ENCODE measurements at regions not wholly inside any gene's neighbourhood (a gene's known extent, or its start where the extent isn't known, plus 50 kb on each side); places are given as distances from the start of the nearest gene placed in this dataset.
"Not testable (repeated sequence)": the region's sequence is repeated elsewhere in the genome, so short reads cannot be mapped to it uniquely, and the experiment has no call there.

DNA sequence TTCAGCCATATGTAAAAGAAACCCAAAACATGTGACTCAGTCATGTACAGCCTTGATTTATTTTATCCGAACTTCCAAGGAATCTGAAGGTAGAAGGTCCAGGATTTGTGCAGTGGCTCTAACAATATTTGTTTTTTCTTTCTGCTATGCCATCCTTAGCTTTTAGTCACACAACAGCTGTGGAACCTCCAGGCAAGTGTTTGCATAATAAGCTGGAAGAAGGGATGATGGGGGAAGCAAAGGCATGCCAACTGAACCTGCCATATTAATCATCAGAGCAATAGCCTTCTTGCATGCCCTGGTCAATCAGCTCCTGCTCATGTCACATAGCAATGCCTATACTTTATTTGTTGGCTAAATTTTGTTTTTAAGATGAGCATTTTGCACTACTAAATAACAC is 444.7 kb upstream of the ARPP21 start:
- in situ Hi-C loops (cut with HindIII; ENCODE audit: low sequenced_read_pairs): no loop called here

DNA sequence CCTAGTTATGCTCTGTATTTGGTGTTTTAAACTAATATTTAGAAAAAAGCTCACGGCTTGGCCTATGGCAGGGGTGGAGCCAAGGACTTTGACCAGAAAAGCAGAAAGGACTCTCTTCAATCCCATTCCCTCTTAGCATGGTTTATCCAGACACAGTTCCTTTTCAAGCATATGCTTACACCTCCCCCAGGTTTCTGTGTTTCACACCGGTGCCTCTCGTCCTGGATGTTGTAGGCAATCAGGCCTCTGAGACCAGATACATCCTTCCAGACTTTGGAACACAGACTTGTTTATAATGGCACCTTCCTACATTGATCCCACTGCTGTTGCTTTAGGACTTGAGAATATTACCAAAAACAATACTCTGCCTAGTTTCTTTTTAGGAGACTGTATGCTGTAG is 440.5 kb upstream of the ARPP21 start:
- in situ Hi-C loops (cut with HindIII; ENCODE audit: low sequenced_read_pairs): no loop called here

DNA sequence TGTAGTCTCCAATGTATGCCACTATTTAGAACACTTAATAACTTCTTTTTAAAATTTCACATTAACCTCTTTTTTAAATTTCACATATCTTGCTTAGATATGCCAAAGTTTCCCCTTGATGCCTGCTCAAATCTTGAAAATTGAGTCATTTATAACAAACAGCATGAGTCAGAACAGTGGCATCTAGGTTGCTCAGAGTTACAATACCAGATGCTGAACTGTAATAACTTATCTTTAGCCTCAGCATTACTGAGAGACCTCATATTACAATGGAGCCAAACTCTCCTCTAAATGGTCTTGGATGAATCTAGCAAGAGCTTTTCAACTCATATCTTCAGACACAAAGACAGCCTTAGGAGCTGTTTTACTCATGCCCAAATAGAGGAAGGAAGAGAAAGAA is 439.3 kb upstream of the ARPP21 start:
- in situ Hi-C loops (cut with HindIII; ENCODE audit: low sequenced_read_pairs): no loop called here

DNA sequence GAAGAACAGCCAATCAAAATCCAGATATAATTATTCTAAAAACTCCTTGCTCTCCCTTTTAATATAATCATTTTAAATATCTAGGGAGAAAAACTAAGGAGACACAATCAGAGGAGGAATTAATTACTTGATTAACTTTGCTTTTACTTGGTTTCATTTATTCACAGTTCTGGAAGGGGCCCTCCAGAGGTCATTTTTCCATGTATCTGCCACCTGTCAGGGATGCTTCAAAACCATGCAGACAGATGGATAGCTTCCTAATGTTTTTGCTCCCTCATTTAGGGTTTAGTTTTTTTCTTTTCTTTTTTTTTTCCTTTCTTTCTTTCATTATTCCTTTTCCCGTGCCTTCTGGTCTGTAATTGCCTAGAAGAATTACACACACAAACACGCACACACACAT is 438.1 kb upstream of the ARPP21 start:
- in situ Hi-C loops (cut with HindIII; ENCODE audit: low sequenced_read_pairs): no loop called here

DNA sequence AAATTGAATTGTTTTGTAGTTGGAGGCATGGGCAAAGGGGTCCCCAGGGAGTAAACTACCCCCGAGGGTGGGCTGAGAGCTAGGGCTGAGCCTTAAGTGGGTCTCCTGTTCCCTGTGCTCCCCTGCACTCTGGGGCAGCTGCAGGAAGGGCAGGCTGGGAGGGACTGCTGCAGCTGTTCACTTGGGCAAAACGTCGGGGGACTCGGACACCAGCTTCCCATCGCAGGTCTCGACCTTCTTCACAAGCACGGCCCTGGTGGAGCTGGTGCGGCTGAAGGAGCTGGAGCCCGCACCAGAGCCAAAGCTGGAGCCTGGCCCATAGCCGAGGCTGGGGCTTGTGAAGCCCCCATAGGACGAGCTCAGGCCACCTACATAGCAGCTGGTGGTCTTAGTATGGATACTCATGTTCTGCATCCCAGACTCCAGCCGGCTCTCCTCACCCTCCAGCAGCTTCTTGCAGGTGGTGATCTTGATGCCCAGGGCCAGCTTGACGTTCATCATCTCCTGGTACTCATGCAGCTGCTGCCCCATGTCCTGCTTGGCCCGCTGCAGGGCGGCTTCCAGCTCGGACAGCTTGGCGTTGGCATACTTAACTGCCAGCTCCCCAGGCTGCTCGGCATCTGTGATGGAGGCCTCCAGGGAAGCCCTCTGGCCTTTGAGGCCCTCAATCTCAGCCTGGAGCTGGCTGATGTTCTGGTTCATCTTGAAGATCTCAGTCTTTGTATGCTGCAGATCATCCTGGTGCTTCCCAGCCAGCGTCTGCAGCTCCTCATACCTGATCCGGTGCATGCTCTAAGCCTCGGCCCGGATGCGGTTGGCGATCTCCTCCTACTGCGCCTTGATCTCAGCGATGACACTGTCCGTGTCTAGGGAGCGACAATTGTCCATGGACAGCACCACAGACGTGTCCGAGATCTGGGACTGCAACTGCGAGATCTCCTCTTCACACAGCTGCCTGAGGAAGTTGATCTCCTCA is 423.5 kb upstream of the ARPP21 start:
- in situ Hi-C loops (cut with HindIII; ENCODE audit: low sequenced_read_pairs): no loop called here

DNA sequence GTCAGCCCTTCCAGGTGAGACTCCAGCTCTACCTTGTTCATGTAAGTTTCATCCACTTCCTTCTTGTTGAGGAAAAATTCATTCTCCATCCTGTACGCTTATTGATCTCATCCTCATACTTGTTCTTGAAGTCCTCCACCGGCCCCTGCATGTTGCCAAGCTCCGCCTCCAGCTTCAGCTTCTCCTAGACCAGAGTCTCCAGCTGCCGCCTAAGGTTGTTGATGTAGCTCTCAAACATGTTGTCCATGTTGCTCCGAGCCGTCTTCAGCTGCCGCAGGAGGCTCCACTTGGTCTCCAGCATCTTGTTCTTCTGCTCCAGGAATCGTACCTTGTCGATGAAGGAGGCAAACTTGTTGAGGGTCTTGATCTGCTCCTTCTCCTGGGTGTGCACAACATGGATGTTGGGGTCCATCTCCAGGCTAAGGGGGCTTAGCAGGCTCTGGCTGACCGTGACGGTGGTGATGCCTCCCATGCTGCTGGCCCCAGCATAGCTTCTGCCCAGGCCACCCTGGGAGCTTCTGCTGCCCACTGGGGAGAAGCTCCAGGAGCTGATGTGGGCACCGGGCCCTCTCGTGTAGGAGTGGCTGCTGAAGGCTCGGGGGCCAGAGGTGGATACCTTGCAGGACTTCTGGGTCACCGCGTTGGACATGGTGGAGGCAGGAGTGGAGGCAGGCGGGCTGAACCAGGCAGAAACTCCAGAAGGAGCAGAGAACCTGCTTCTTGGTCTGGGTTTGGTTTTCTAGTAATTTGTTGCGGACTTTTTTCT is 422.6 kb upstream of the ARPP21 start:
- in situ Hi-C loops (cut with HindIII; ENCODE audit: low sequenced_read_pairs): no loop called here

DNA sequence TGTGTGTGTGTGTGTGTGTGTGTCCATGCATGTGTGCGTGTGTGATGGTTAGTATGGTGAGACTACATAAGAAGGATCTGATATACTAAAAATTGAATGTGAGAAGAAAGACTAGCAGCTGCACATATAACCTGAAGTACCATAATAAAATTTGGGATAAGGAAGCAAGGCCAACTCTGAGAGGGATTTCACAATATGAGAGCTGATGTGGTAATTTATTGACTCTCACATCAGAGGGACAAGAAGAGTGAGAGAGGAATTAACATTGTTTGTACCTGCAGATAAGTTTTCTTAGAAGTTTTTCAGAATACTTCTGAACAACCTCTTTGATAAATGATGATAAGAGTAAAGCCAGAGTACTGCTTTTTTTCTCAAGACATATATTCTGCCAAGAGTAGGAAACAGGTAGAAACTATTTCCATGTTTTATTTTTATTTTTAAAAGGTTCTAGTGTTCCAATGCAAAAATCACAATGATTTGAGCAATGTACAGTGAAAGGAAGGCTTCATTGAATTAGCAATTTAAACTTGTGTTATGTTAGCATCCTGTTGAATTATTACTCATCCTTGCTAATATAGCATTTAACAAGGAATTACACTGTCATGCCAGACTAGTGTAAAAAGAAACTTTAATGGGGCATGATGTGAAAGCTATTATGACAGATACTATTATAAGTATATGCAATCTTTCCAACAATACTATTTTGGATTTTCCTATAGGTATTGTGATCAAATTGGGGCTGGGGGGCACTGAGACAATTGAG is 415.5 kb upstream of the ARPP21 start:
- in situ Hi-C loops (cut with HindIII; ENCODE audit: low sequenced_read_pairs): no loop called here

DNA sequence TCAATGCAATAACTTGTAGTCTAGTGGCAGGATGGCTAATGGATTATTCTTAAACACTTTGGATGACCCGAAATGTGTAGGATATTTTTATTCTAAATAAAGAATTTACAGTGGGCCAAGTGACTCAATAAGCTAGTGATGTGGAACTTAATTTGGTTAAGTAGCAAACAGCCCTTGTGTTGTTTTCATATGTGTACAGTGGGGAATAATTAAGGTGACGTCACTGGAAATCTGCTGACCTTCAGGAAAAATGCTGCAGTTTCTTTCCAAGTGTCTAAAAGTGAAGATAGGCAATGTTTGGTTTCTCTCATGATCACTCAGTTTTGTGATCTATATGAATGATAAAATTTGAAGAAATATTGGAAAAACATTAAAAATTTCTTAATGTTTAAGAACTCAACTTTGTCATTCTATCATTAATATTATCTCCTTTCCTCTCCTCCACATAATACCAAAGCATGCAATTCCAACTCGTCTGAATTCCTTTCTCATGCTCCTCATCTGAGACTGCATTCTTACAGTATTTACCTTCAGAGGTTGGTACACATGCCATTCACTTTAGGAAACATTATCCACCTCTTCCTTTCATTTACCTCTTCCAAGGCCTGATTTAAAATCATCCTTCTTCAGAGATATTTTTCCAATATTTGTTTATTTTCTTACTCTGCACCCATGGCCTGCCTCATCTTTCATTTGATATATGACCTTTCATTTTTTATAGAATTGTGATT is 414.6 kb upstream of the ARPP21 start:
- in situ Hi-C loops (cut with HindIII; ENCODE audit: low sequenced_read_pairs): no loop called here

DNA sequence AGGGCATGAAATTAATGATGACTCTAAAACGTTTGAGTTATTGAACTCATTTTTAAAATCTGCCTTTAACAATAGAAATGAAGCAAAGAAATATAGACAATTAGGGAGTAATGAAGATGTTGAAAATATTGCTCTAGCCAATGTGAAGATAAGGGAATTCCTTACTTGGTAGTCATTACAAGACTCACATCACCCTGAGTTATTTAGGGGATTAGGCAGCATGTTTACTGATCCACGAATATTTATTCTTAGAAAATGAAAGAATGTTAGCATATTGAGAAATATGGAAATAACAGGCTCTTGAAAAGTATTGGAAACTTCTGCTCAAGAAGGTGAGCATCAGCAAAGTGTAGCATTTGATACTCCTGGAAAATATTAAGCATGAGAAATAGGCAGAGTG is 398.1 kb upstream of the ARPP21 start:
- in situ Hi-C loops (cut with HindIII; ENCODE audit: low sequenced_read_pairs): no loop called here

DNA sequence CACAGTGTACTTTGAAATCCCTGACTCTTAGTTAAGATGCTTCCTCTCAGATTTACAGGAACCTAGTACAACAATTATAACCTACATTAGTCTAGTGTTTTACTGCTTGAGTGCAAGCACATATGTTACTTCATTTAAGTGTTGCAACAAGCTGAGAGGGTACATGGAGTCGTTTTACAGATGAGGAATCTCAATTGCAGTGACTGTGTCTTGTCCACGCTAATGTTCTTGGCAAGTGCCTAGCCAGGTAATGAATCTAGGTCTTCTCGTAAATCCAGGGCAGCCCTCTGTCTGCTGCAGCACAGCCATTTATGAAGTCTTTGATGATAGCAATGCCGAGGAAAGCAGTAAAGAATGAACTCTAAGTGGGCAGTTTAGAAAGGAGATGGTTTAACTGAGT is 384.4 kb upstream of the ARPP21 start:
- in situ Hi-C loops (cut with HindIII; ENCODE audit: low sequenced_read_pairs): no loop called here

DNA sequence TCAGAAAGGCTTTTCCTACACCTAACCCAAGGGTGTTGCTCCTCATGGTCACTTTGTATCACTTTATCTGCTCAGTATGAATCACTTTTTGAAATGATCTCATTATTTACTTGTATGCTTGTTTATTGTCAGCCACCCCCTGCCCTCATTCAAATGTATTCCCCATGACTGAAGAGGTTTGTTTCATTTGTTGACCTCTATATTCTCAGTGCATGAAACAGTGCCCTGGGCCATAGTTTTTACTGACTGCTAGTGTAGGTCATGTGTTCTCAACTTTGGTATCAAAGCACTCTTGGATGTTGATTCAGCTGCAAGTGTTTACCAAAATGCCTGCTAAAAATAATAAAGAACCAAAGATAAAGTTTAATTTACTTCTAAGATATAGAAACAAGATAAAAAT is 381.7 kb upstream of the ARPP21 start:
- in situ Hi-C loops (cut with HindIII; ENCODE audit: low sequenced_read_pairs): no loop called here

DNA sequence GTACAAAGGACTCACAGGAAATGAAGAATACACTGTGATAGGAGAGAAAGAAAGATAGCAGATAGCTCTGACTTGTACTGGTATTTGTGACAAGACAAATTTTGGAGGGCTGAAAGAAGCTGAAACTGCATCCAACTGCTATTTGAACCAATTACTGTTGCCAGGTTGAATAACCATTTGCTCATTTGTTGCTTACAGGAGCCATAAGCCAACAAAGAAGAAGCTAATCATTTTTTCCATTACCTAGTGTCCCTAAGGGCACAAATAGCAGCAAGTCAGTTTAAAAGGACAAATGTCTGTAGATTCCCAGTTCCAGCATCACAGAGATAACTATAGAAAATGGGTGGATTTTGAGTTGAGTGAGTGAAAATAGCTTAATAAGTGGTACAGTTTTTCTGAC is 376.9 kb upstream of the ARPP21 start:
- in situ Hi-C loops (cut with HindIII; ENCODE audit: low sequenced_read_pairs): no loop called here

DNA sequence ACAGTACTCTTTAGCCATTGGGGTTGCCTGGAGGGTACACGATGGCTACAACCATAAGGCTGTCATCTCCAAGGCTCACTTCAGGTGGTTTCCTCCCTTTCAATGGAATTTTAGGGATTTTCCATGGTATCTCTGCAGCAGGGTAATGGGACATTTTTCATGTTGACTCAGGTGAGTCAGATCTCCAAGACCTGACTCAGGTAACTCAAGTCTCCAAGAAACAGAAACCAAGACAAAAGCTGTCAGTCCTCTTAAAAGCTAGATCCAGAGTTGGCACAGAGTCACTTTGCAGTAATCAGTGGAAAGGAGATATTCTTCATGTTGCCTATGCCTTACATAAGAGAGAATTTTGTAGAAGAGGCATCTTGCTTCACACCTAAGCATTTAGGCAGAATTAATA is 375.8 kb upstream of the ARPP21 start:
- in situ Hi-C loops (cut with HindIII; ENCODE audit: low sequenced_read_pairs): no loop called here

DNA sequence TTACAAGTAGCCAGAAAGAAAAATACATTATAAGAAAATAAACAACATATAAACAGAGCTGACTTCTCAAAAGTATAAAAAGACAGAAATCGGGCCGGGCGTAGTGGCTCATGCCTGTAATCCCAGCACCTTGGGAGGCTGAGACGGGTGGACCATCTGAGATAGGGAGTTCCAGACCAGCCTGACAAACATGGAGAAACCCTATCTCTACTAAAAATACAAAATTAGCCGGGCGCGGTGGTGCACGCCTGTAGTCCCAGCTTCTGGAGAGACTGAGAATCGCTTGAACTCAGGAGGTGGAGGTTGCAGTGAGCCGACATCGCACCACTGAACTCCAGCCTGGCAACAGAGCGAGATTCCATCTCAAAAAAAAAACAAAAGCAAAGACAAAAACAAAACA is 373.3 kb upstream of the ARPP21 start:
- in situ Hi-C loops (cut with HindIII; ENCODE audit: low sequenced_read_pairs): not testable (repeated sequence)

DNA sequence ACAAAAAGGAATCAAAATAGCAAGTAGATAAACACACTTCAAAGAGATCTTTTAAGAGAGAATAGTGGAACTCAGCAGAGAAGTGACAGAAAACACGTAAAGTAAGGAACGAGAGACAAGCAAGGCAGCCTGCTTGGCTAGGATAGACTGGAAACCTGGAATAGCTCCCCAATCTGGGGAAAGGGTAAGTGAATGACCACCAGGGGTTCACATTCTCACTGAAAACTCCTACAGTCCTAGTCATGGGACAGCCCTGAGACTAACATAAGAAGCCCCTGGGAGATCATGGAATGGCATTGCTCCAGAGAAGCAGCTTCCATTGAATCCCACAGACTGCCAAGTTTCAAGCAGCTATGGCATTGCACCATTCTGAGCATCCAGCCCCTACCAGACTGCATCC is 363.6 kb upstream of the ARPP21 start:
- in situ Hi-C loops (cut with HindIII; ENCODE audit: low sequenced_read_pairs): no loop called here

DNA sequence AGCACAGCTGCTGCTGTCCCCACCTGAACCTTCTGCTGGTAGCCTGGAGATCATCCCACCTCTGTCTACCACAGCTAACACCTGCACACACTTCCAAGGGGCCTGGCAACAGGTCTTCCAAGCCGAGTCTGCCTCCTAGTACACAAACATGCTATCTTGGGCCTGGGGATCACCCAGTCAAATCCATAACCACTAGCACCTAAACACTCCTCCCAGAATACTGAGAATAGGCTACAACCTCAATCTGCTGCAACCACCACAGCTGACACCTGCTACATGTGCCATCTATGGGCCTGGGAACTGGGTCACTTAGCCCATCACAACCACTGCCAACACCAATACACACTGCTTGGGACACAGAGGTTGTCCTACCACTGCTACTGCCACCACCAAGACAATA is 362.8 kb upstream of the ARPP21 start:
- in situ Hi-C loops (cut with HindIII; ENCODE audit: low sequenced_read_pairs): no loop called here

DNA sequence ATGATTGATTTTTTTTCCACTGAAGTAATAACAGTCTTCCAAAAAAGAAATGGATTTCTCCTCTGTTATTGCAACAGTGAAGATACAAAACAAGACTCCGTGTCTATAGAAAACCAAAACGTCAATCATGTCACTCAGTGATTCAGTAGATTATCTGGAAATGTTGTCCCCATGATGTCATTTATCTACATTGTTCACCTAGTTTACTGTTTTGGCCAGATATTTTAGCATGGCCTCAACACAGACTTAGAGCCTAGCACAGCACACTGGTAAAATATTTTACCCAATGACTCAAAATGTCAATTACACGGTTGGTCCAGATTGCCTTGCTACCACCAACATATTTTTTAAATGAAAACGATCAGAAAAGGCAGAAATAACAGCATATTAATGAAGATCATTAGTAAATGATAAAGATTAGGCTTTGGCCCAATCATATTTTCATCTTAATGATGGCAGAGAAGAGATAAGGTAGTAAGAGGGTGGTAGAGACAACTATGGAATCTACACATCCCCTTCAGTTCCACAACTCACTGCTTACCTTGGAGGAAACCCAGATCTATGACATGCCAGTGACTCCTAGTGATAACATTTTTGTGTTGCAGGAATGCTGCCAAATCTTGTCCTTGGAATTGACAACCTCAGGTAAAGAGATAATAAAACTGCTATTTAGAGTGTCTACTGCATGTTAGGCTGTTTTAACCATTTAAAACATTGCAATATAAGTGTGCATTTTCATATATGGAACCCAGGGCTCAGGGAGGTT is 347.7 kb upstream of the ARPP21 start:
- in situ Hi-C loops (cut with HindIII; ENCODE audit: low sequenced_read_pairs): no loop called here

DNA sequence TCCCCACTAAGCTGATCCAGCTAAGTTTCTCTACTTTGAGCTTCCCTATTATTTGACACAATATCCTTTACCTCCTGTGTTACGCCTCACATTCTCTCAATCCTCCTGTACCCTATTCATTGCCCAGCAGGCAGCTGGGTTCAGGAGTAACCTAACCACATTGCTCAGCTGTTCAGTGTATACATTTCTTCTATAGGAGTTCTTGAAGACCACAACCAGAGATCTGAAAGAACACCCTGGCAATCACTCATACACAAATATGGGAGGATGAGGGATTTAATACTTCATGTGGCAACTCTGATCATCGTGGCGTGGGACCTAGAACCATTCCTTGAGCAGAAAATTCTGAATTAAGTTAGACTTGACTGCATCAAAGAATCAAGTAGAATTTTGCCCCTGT is 346.8 kb upstream of the ARPP21 start:
- in situ Hi-C loops (cut with HindIII; ENCODE audit: low sequenced_read_pairs): no loop called here

DNA sequence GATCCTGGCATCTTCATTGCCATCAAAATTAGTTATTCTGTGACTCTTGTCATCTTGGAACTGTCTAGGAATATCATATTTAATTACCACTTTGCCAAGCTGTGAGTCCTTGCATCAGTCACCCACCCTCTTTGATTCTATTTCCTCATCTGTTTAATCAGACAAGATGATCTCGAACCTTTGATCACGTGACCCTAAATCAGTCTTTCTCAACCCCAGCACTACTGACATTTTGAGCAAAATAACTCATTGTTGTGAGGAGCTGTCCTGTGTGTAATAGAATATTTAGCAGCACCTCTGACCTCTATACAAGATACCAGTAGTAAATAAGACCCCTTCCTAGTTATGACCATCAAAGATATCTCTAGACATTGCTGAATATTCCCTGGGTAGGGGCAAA is 343.4 kb upstream of the ARPP21 start:
- in situ Hi-C loops (cut with HindIII; ENCODE audit: low sequenced_read_pairs): no loop called here

DNA sequence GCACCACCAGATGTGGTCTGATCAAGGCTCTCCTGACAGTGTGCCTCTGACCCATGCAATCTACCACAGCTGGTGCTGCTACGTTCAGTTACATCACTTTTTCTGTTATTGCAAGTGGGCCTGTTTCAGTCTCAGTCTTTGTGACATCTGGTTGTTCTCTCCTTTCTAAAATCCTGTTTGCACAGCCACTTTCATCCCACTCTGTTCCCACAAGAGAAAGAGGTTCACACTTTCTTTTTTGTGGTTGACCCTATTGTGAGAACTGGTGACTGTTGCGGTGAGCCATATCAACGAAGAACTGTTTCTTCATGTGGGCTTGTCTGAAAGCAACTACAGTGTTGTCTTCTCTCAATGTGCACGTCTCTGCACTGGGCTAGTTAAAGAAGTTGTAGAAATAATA is 342.8 kb upstream of the ARPP21 start:
- in situ Hi-C loops (cut with HindIII; ENCODE audit: low sequenced_read_pairs): no loop called here

All from DLD1 (cell line).